ENCODE measurements at regions not wholly inside any gene's neighbourhood (a gene's known extent, or its start where the extent isn't known, plus 50 kb on each side); places are given as distances from the start of the nearest gene placed in this dataset.

GRCh38 chr6:93785694-93786030 is 366.3 kb upstream of the EPHA7 start (continued):
- TF ChIP-seq RELA (CRISPR knock-in tag; IDR thresholded peaks at IDR 0.05) = no peak
- TF ChIP-seq ZNF513 (CRISPR knock-in tag; conservative IDR thresholded peaks at IDR 0.05) = no peak
- no peak for TF ChIP-seq AHR (CRISPR knock-in tag; IDR thresholded peaks at IDR 0.05)
- no peak for TF ChIP-seq ZNF234 (CRISPR knock-in tag; conservative IDR thresholded peaks at IDR 0.05)
- no peak for TF ChIP-seq ARNT2 (CRISPR knock-in tag; IDR thresholded peaks at IDR 0.05; ENCODE audit: low read depth)
- no peak for TF ChIP-seq REXO4 (CRISPR knock-in tag; IDR thresholded peaks at IDR 0.05; ENCODE audit: borderline replicate concordance)

GRCh38 chr6:93784794-93785693 is 365.7 kb upstream of the EPHA7 start:
- Histone ChIP-seq H3K9ac (ENCODE audit: insufficient read depth, low read depth, low read length) (no peak overlapping the region), H2AFZ (ENCODE audit: low read length) (no peak overlapping the region), H3K4me1 (ENCODE audit: insufficient read depth, low read length) (no peaks in the 10 kb centered on the region), H3K36me3 (replicated peaks in 1 of 2; ENCODE audit: control insufficient read depth in 1 of 2, insufficient read depth in 2 of 2, low read length in 2 of 2) (no peaks in the 10 kb centered on the region), H3K27me3 (ENCODE audit: control insufficient read depth in 1 of 2, insufficient read depth in 2 of 2, low read length in 2 of 2) (no peaks in the 10 kb centered on the region), H3K79me2 (ENCODE audit: insufficient read depth, low read length) (no peaks in the 10 kb centered on the region), H3K4me2 (ENCODE audit: low read depth, low read length) (no peak overlapping the region), H3K4me3 (replicated peaks in 1 of 3; ENCODE audit: insufficient read depth in 1 of 3, low read depth in 2 of 3, low read length in 3 of 3) (no peak overlapping the region), H3K27ac (ENCODE audit: extremely low read length, insufficient read depth, low read length) (no peak overlapping the region), H3K9me3 (ENCODE audit: low read length) (no peaks in the 10 kb centered on the region), H4K20me1 (ENCODE audit: insufficient read depth, low read length) (no peaks in the 10 kb centered on the region)
- TF ChIP-seq ZFP1 (CRISPR knock-in tag; IDR thresholded peaks at IDR 0.05) (no peak), PHF5A (CRISPR knock-in tag; IDR thresholded peaks at IDR 0.05; ENCODE audit: low read depth, unreplicated experiment) (no peak), ZNF276 (CRISPR knock-in tag; IDR thresholded peaks at IDR 0.05; ENCODE audit: low read depth) (no peak), ZBTB3 (CRISPR knock-in tag; IDR thresholded peaks at IDR 0.05; ENCODE audit: borderline replicate concordance, low read depth) (no peak), POLR2G (IDR thresholded peaks at IDR 0.05; ENCODE audit: low read depth, low read length) (no peak), GMEB2 (CRISPR knock-in tag; IDR thresholded peaks at IDR 0.05; ENCODE audit: low read depth) (no peak), TP53 (CRISPR knock-in tag; conservative IDR thresholded peaks at IDR 0.05) (no peak), ZFY (CRISPR knock-in tag; IDR thresholded peaks at IDR 0.05) (no peak)
- no TSS peak for BruUV-seq (replicated peaks)
- DNase-seq (ENCODE audit: low spot score) (no peak), ATAC-seq (no peak), FAIRE-seq (no peak)
- in situ Hi-C loops (cut with HindIII; ENCODE audit: extremely low pct_ligation_motif_present, low pct_unique_long_range_greater_than_20kb) (no loop called here), intact Hi-C loops (cut with micrococcal nuclease; ENCODE audit: unreplicated experiment) (no loop called here)
- POLR2A ChIA-PET = no interaction called here
- CTCF ChIA-PET (ENCODE audit: low intra/inter-chr PET ratio, low total read pairs) = no interaction called here
- WGBS (ENCODE audit: low lambda C conversion rate) = 12% methylated on average over 8 of the region's 8 CpGs

All from HepG2 (cell line).